Duodenal mucosa (tissue), 2 donors: ENCODE measurements at regions not wholly inside any gene's neighbourhood (a gene's known extent, or its start where the extent isn't known, plus 50 kb on each side); places are given as distances from the start of the nearest gene placed in this dataset.

Experiments used
- H3K27ac ChIP-seq: one replicate; pipeline ENCODE4 v1.7.0; 2013; ENCODE audit warnings: low read depth, low read length
- H3K27me3 ChIP-seq, 2 donors: one replicate each; pipeline ENCODE4 v1.7.0; 2013; ENCODE audit warnings: low read length in 2 of 2, control low read depth in 1 of 2; ENCODE audit not compliant: insufficient read depth in 2 of 2, control insufficient read depth in 1 of 2
- H3K36me3 ChIP-seq, 2 donors: one replicate each; pipeline ENCODE4 v1.7.0; 2013; ENCODE audit warnings: low read length in 2 of 2, control low read depth in 1 of 2; ENCODE audit not compliant: insufficient read depth in 2 of 2, control insufficient read depth in 1 of 2
- H3K4me1 ChIP-seq, 2 donors: one replicate each; pipeline ENCODE4 v1.7.0; 2013; ENCODE audit warnings: low read length in 2 of 2, control low read depth in 1 of 2; ENCODE audit not compliant: insufficient read depth in 2 of 2, control insufficient read depth in 1 of 2
- H3K4me3 ChIP-seq, 2 donors: one replicate each; pipeline ENCODE4 v1.7.0; 2013; ENCODE audit warnings: low read length in 2 of 2, low read depth in 1 of 2
- H3K9ac ChIP-seq, 2 donors: one replicate each; pipeline ENCODE4 v1.7.0; 2013; ENCODE audit warnings: low read length in 2 of 2, low read depth in 1 of 2
- H3K9me3 ChIP-seq, 2 donors: one replicate each; pipeline ENCODE4 v1.7.0; 2013; ENCODE audit warnings: low read length in 2 of 2, control low read depth in 1 of 2; ENCODE audit not compliant: control insufficient read depth in 1 of 2

GRCh38 chr9:79471580-79472543, 99.9 kb upstream of the TLE4 start:
- Histone ChIP-seq H3K27me3 (no peaks in the 10 kb centered on the region), H3K27ac (no peak overlapping the region), H3K9me3 (no peaks in the 10 kb centered on the region)

GRCh38 chr9:79473704-79474103, 98.1 kb upstream of the TLE4 start:
- no peaks in the 10 kb centered on the region for H3K9me3 ChIP-seq
- no peak overlapping the region for H3K9ac ChIP-seq
- no peaks in the 10 kb centered on the region for H3K36me3 ChIP-seq
- H3K4me1 ChIP-seq: no peaks in the 10 kb centered on the region
- H3K4me3 ChIP-seq: no peak overlapping the region
- no peaks in the 10 kb centered on the region for H3K27me3 ChIP-seq
- H3K27ac ChIP-seq: no peak overlapping the region

More at GRCh38 chr9:79471580-79472543, 99.9 kb upstream of the TLE4 start:
- Histone ChIP-seq H3K4me1 (no peaks in the 10 kb centered on the region), H3K36me3 (no peaks in the 10 kb centered on the region), H3K9ac (no peak overlapping the region), H3K4me3 (no peak overlapping the region)

- Histone ChIP-seq H3K9me3 (no peaks in the 10 kb centered on the region), H3K4me3 (no peak overlapping the region), H3K36me3 (no peaks in the 10 kb centered on the region), H3K27me3 (no peaks in the 10 kb centered on the region), H3K27ac (no peak overlapping the region), H3K9ac (no peak overlapping the region), H3K4me1 (no peaks in the 10 kb centered on the region)
Observed at GRCh38 chr9:79477241-79477840, 94.4 kb upstream of the TLE4 start.

GRCh38 chr9:79477955-79478771, 93.6 kb upstream of the TLE4 start:
- H3K9me3 ChIP-seq: no peaks in the 10 kb centered on the region
- H3K4me1 ChIP-seq: no peaks in the 10 kb centered on the region
- no peak overlapping the region for H3K27ac ChIP-seq
- no peaks in the 10 kb centered on the region for H3K27me3 ChIP-seq
- H3K36me3 ChIP-seq: no peaks in the 10 kb centered on the region
- H3K9ac ChIP-seq: no peak overlapping the region
- H3K4me3 ChIP-seq: no peak overlapping the region

GRCh38 chr9:79480639-79481038, 91.1 kb upstream of the TLE4 start:
- no peaks in the 10 kb centered on the region for H3K4me1 ChIP-seq
- H3K4me3 ChIP-seq: no peak overlapping the region
- no peak overlapping the region for H3K27ac ChIP-seq
- no peaks in the 10 kb centered on the region for H3K27me3 ChIP-seq
- H3K9ac ChIP-seq: no peak overlapping the region
- H3K9me3 ChIP-seq: no peaks in the 10 kb centered on the region
- H3K36me3 ChIP-seq: no peaks in the 10 kb centered on the region

GRCh38 chr9:79481846-79482477, 89.8 kb upstream of the TLE4 start:
- Histone ChIP-seq H3K36me3 (no peaks in the 10 kb centered on the region), H3K27ac (no peak overlapping the region), H3K4me1 (no peaks in the 10 kb centered on the region), H3K9ac (no peak overlapping the region), H3K27me3 (no peaks in the 10 kb centered on the region), H3K4me3 (no peak overlapping the region), H3K9me3 (no peaks in the 10 kb centered on the region)

- Histone ChIP-seq H3K4me3 (no peak overlapping the region), H3K9ac (no peak overlapping the region), H3K36me3 (no peaks in the 10 kb centered on the region), H3K27ac (no peak overlapping the region), H3K4me1 (no peaks in the 10 kb centered on the region), H3K9me3 (no peaks in the 10 kb centered on the region), H3K27me3 (no peaks in the 10 kb centered on the region)
Observed at GRCh38 chr9:79485258-79485657, 86.5 kb upstream of the TLE4 start.

- Histone ChIP-seq H3K27me3 (no peaks in the 10 kb centered on the region), H3K9ac (no peak overlapping the region), H3K4me3 (no peak overlapping the region), H3K4me1 (no peaks in the 10 kb centered on the region), H3K9me3 (no peaks in the 10 kb centered on the region), H3K36me3 (no peaks in the 10 kb centered on the region), H3K27ac (no peak overlapping the region)
Observed at GRCh38 chr9:79489261-79490000, 82.3 kb upstream of the TLE4 start.

- Histone ChIP-seq H3K9ac (no peak overlapping the region), H3K4me3 (no peak overlapping the region), H3K36me3 (no peaks in the 10 kb centered on the region), H3K27ac (no peak overlapping the region), H3K9me3 (no peaks in the 10 kb centered on the region), H3K4me1 (no peaks in the 10 kb centered on the region), H3K27me3 (no peaks in the 10 kb centered on the region)
Observed at GRCh38 chr9:79490657-79491248, 81.0 kb upstream of the TLE4 start.
